ENCODE measurements at regions not wholly inside any gene's neighbourhood (a gene's known extent, or its start where the extent isn't known, plus 50 kb on each side); places are given as distances from the start of the nearest gene placed in this dataset.

- DNase-seq = no peak
Observed at GRCh38 chr2:106041150-106041549, 153.0 kb downstream of the UXS1 start.

GRCh38 chr2:106039634-106040315, 154.3 kb downstream of the UXS1 start:
- no peak for DNase-seq

GRCh38 chr2:106038601-106039375, 155.3 kb downstream of the UXS1 start:
- DNase-seq = no peak

GRCh38 chr2:106037932-106038331, 156.2 kb downstream of the UXS1 start:
- no peak for DNase-seq

- no peak for DNase-seq
Observed at GRCh38 chr2:106037262-106037661, 156.8 kb downstream of the UXS1 start.

- no peak for DNase-seq
Observed at GRCh38 chr2:106034325-106034724, 159.8 kb downstream of the UXS1 start.

GRCh38 chr2:106032676-106033075, 161.4 kb downstream of the UXS1 start:
- DNase-seq = no peak

- peak; percentile 63 for DNase-seq
Observed at GRCh38 chr2:106030287-106031268, 163.5 kb downstream of the UXS1 start.

- no peak for DNase-seq
Observed at GRCh38 chr2:106028192-106028591, 165.9 kb downstream of the UXS1 start.

GRCh38 chr2:106026271-106027190, 167.6 kb downstream of the UXS1 start:
- no peak for DNase-seq

- DNase-seq = no peak
Observed at GRCh38 chr2:106025796-106026195, 168.3 kb downstream of the UXS1 start.

- DNase-seq = no peak
Observed at GRCh38 chr2:106021662-106022028, 172.5 kb downstream of the UXS1 start.

GRCh38 chr2:106020821-106021661, 173.1 kb downstream of the UXS1 start:
- no peak for DNase-seq

- DNase-seq = no peak
Observed at GRCh38 chr2:106020032-106020431, 174.1 kb downstream of the UXS1 start.

- no peak for DNase-seq
Observed at GRCh38 chr2:106018141-106018540, 176.0 kb downstream of the UXS1 start.

GRCh38 chr2:106012591-106013347, 181.3 kb downstream of the UXS1 start:
- no peak for DNase-seq

GRCh38 chr2:106012001-106012590, 182.0 kb downstream of the UXS1 start:
- no peak for DNase-seq

- no peak for DNase-seq
Observed at GRCh38 chr2:106011380-106011779, 182.7 kb downstream of the UXS1 start.

GRCh38 chr2:106010818-106011355, 183.2 kb downstream of the UXS1 start:
- no peak for DNase-seq

- no peak for DNase-seq
Observed at GRCh38 chr2:106009096-106009495, 185.0 kb downstream of the UXS1 start.

Measured in stimulated activated CD4-positive, alpha-beta T cell treated with anti-CD3 and anti-CD28 coated beads, Interleukin-1b, Interleukin-23, amount 100 ng/mL, for 48 hours (primary cell).